WTC11 (cell line): ENCODE measurements at regions not wholly inside any gene's neighbourhood (a gene's known extent, or its start where the extent isn't known, plus 50 kb on each side); places are given as distances from the start of the nearest gene placed in this dataset.

ENCODE experiments used
- ATAC-seq: fragments of 200-7000 bp; cut with Tn5 transposase; 2 replicates; pipeline ENCODE4 v1.10.0; 2021; ENCODE audit warnings: mild to moderate bottlenecking, moderate library complexity
- CTCF ChIA-PET: fragments of 300-600 bp; sonication (Branson Sonifier 250); formaldehyde crosslinking; loops from one replicate; lab custom pipeline; 2021; ENCODE audit warnings: antibody characterized with exemption; lab: Charles Lee
- POLR2A ChIA-PET: fragments of 350-600 bp; sonication (Branson Sonifier 250); formaldehyde crosslinking; loops from one replicate; lab custom pipeline; 2021; ENCODE audit warnings: antibody characterized with exemption; lab: Charles Lee
- DNase-seq: peaks from one replicate; pipeline ENCODE4 v3.0.0; 2021; ENCODE audit warnings: low spot score
- H3K27ac Mint-ChIP-seq: 2 replicates; pipeline ENCODE4 v1.8.0; 2021; ENCODE audit warnings: mixed read lengths
- H3K27me3 Mint-ChIP-seq: 2 replicates; pipeline ENCODE4 v1.8.0; 2021; ENCODE audit warnings: low read depth, mild to moderate bottlenecking, moderate library complexity, mixed read lengths
- H3K36me3 Mint-ChIP-seq: 2 replicates; pipeline ENCODE4 v1.8.0; 2021; ENCODE audit warnings: mixed read lengths
- H3K4me1 Mint-ChIP-seq: 2 replicates; pipeline ENCODE4 v1.8.0; 2022; ENCODE audit warnings: mixed read lengths
- H3K4me3 Mint-ChIP-seq: 2 replicates; pipeline ENCODE4 v1.8.0; 2021; ENCODE audit warnings: mild to moderate bottlenecking, moderate library complexity, mixed read lengths
- H3K9me3 Mint-ChIP-seq: 2 replicates; pipeline ENCODE4 v1.8.0; 2021; ENCODE audit warnings: mixed read lengths
- CBFB ChIP-seq: sonication (generic); formaldehyde crosslinking; IDR thresholded peaks from 2 replicates; pipeline ENCODE4 v1.8.1; 2022; ENCODE audit warnings: mild to moderate bottlenecking, low read depth, missing genetic modification reagents
- ELF4 ChIP-seq: sonication (generic); formaldehyde crosslinking; IDR thresholded peaks from 2 replicates; pipeline ENCODE4 v1.8.1; 2022; ENCODE audit warnings: low read depth, mild to moderate bottlenecking, moderate library complexity, missing genetic modification reagents
- FOXP1 ChIP-seq: sonication (generic); formaldehyde crosslinking; IDR thresholded peaks from 2 replicates; pipeline ENCODE4 v1.8.0; 2022; ENCODE audit warnings: missing genetic modification reagents, mild to moderate bottlenecking, moderate library complexity, borderline replicate concordance
- GABPB1 ChIP-seq: sonication (generic); formaldehyde crosslinking; IDR thresholded peaks from 2 replicates; pipeline ENCODE4 v1.8.1; 2023; ENCODE audit warnings: mild to moderate bottlenecking, missing genetic modification reagents
- KAT7 ChIP-seq: sonication (generic); formaldehyde crosslinking; IDR thresholded peaks from 2 replicates; pipeline ENCODE4 v1.8.1; 2023; ENCODE audit warnings: missing genetic modification reagents, mild to moderate bottlenecking, borderline replicate concordance
- MYBL2 ChIP-seq: sonication (generic); formaldehyde crosslinking; IDR thresholded peaks from 2 replicates; pipeline ENCODE4 v1.8.1; 2023; ENCODE audit warnings: mild to moderate bottlenecking, moderate library complexity, missing genetic modification reagents
- NR1H2 ChIP-seq: sonication (generic); formaldehyde crosslinking; IDR thresholded peaks from 2 replicates; pipeline ENCODE4 v1.9.0; 2021; ENCODE audit warnings: mild to moderate bottlenecking, moderate library complexity, missing genetic modification reagents
- RORB ChIP-seq: fragments of 250-450 bp; sonication (Bioruptor Pico); IDR thresholded peaks from 2 replicates; pipeline ENCODE4 v1.9.0; 2021; ENCODE audit warnings: mild to moderate bottlenecking
- TEAD4 ChIP-seq: sonication (generic); formaldehyde crosslinking; IDR thresholded peaks from 2 replicates; pipeline ENCODE4 v1.8.0; 2022; ENCODE audit warnings: mild to moderate bottlenecking, missing genetic modification reagents
- ZNF121 ChIP-seq: sonication (generic); formaldehyde crosslinking; IDR thresholded peaks from 2 replicates; pipeline ENCODE4 v1.8.0; 2023; ENCODE audit warnings: missing genetic modification reagents
- ZNF138 ChIP-seq: sonication (generic); formaldehyde crosslinking; conservative IDR thresholded peaks from 2 replicates; pipeline ENCODE4 v1.8.1; 2022; ENCODE audit warnings: mild to moderate bottlenecking, moderate library complexity, missing genetic modification reagents
- ZNF232 ChIP-seq: sonication (generic); formaldehyde crosslinking; IDR thresholded peaks from 2 replicates; pipeline ENCODE4 v1.8.0; 2022; ENCODE audit warnings: mild to moderate bottlenecking, missing genetic modification reagents
- ZNF416 ChIP-seq: fragments of 250-450 bp; sonication (Bioruptor Pico); IDR thresholded peaks from 2 replicates; pipeline ENCODE4 v1.9.0; 2021; ENCODE audit warnings: mild to moderate bottlenecking, inconsistent platforms
- ZNF423 ChIP-seq: fragments of 250-450 bp; sonication (Bioruptor Pico); IDR thresholded peaks from 2 replicates; pipeline ENCODE4 v2.1.2; 2022; ENCODE audit warnings: mild to moderate bottlenecking, moderate library complexity
- TF ChIP-seq, protein P1 (sequence below): sonication (generic); formaldehyde crosslinking; IDR thresholded peaks from 2 replicates; pipeline ENCODE4 v1.8.1; 2023; ENCODE audit warnings: mild to moderate bottlenecking, moderate library complexity, missing genetic modification reagents
- TF ChIP-seq, protein P2 (sequence below): fragments of 250-450 bp; sonication (Bioruptor Pico); IDR thresholded peaks from 2 replicates; pipeline ENCODE4 v1.9.0; 2021; ENCODE audit warnings: mild to moderate bottlenecking

DNA sequence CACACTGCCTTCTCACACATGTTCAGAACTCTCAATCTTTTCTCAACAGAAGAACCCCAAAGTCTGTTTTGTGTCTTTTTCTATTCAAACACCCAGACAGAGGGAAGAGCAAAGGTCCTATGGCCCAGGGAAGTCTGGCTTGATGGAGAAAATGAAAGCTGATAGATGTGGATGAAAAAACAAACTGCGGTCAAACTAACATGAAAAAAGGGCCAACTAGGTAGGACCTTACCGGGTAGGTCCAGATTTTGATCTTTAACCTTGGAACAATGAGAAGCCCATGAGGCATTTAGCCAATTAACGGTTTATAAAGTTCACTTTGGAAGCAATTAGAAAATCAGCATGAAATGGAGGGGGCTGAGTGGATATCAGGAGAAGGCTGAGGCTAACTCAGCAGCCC, 507.7 kb upstream of the SLC35B3 start:
- Mint-ChIP-seq H3K4me1 (peaks cover 13% of the 10 kb centered on the region), H3K27me3 (no peaks in the 10 kb centered on the region), H3K4me3 (no peak overlapping the region), H3K36me3 (no peaks in the 10 kb centered on the region), H3K27ac (no peak overlapping the region), H3K9me3 (peaks cover 5% of the 10 kb centered on the region; the same call in 1 of the 2 replicates)
- ATAC-seq (no peak), DNase-seq (no peak)
- ChIA-PET CTCF (no interaction called here), POLR2A (no interaction called here)
- TF ChIP-seq CBFB (CRISPR knock-in tag), result no peak
- TF ChIP-seq, protein P1, sequence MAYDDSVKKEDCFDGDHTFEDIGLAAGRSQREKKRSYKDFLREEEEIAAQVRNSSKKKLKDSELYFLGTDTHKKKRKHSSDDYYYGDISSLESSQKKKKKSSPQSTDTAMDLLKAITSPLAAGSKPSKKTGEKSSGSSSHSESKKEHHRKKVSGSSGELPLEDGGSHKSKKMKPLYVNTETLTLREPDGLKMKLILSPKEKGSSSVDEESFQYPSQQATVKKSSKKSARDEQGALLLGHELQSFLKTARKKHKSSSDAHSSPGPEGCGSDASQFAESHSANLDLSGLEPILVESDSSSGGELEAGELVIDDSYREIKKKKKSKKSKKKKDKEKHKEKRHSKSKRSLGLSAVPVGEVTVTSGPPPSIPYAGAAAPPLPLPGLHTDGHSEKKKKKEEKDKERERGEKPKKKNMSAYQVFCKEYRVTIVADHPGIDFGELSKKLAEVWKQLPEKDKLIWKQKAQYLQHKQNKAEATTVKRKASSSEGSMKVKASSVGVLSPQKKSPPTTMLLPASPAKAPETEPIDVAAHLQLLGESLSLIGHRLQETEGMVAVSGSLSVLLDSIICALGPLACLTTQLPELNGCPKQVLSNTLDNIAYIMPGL, result no peak

DNA sequence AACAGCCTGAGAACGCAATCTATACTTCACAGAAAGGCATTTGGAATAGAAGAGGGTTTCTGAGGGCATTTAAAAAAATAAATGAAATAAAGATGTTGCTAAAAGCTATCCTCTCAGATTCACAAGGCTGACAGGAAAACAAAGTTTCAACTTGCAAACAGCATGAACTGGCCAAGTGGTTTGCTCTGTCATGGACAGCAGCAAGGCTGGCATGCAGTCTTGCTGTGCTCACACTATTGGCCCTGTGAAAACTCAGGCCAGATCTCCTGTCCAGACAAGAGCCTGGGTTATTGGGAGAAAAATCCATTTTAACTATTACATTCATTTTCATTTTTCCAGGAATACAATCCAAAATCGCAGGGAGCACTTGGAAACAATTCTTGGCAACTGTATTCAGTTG, 506.2 kb upstream of the SLC35B3 start:
- ChIA-PET POLR2A (no interaction called here), CTCF (no interaction called here)
- DNase-seq (no peak), ATAC-seq (no peak)
- Mint-ChIP-seq H3K9me3 (peaks cover 9% of the 10 kb centered on the region), H3K27me3 (no peaks in the 10 kb centered on the region), H3K27ac (no peak overlapping the region), H3K4me1 (peaks cover 8% of the 10 kb centered on the region), H3K4me3 (no peak overlapping the region), H3K36me3 (no peaks in the 10 kb centered on the region)
- TF ChIP-seq ZNF232 (CRISPR knock-in tag) (no peak), NR1H2 (CRISPR knock-in tag) (no peak), RORB (no peak), TEAD4 (no peak)

DNA sequence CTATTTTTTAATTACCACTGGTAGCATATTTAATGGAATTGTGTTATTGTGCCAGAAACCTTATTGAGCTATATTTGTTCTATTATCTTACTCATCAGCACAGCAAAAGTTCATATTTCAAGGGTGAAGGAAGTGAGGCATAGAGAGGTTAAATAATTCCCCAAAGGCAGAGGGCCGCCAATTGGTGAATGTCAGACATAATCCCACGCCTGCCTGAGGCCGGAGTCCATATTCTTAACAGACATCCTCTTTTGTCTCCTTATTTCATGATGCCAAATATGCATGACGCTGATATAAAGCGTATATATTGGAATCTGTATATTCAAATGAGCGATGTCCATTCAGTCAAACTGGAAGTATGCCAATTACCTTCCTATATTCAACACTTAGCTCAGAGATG, 505.0 kb upstream of the SLC35B3 start:
- DNase-seq (no peak), ATAC-seq (no peak)
- Mint-ChIP-seq H3K27me3 (no peaks in the 10 kb centered on the region), H3K4me3 (no peak overlapping the region), H3K36me3 (no peaks in the 10 kb centered on the region), H3K27ac (no peak overlapping the region), H3K9me3 (peaks cover 3% of the 10 kb centered on the region), H3K4me1 (peaks cover 8% of the 10 kb centered on the region)
- ChIA-PET POLR2A (no interaction called here), CTCF (no interaction called here)
- no peak for TF ChIP-seq TEAD4
- TF ChIP-seq FOXP1 (CRISPR knock-in tag), result no peak
- TF ChIP-seq, protein P1, result no peak
- TF ChIP-seq, protein P2, sequence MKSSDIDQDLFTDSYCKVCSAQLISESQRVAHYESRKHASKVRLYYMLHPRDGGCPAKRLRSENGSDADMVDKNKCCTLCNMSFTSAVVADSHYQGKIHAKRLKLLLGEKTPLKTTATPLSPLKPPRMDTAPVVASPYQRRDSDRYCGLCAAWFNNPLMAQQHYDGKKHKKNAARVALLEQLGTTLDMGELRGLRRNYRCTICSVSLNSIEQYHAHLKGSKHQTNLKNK (CRISPR knock-in tag), result no peak
- TF ChIP-seq ZNF423 (CRISPR knock-in tag), result no peak
- no peak for TF ChIP-seq KAT7

DNA sequence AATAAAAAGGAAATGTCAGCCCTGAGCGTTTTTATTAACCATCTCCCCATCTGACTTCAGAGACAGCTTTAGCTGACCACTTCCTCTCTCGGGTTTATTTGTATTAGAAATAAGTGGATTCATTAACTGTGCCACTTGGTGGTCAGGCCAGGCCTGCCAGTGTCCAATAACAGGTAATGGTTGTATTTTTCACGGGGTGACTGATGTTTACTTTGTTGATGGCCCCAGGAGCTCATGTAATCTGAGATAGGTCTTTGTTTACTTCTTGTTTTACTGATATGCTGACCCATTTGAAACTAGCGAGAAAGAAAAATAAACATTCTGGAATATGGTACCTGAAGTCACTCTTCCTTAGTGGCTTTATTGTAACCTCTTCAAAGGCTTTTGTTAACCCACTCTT, 504.3 kb upstream of the SLC35B3 start:
- H3K4me3 Mint-ChIP-seq, result no peak overlapping the region
- DNase-seq (no peak), ATAC-seq (no peak)
- H3K27ac Mint-ChIP-seq, result no peak overlapping the region
- H3K4me1 Mint-ChIP-seq, result peaks cover 8% of the 10 kb centered on the region
- POLR2A ChIA-PET, result interaction anchor here (0.6 to 0.7 kb wide), 2 partner anchors 8 to 176 kb away, joined by 3 to 4 read pairs; no protein-coding TSS in a partner anchor
- peaks cover 3% of the 10 kb centered on the region for H3K9me3 Mint-ChIP-seq
- CTCF ChIA-PET, result no interaction called here
- no peaks in the 10 kb centered on the region for H3K36me3 Mint-ChIP-seq
- no peak for TF ChIP-seq ELF4 (CRISPR knock-in tag)
- TF ChIP-seq ZNF416 (CRISPR knock-in tag), result no peak
- no peak for TF ChIP-seq GABPB1 (CRISPR knock-in tag)
- H3K27me3 Mint-ChIP-seq, result no peaks in the 10 kb centered on the region

DNA sequence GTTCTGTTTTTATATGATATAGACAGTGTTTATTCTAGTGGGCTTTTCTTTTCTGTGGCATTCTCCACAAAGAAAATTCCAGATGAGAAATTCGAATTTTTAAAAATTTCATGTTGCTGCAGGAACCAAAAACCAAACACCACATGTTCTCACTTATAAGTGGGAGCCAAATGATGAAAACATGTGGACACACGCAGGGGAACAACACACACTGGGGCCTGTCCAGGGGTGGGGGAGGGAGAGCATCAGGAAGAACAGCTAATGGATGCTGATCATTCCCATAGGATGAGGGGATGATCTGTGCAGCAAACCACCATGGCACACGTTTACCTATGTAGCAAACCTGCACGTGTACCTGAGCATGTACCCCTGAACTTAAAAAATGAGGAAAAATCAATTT, 499.0 kb upstream of the SLC35B3 start:
- POLR2A ChIA-PET, result no interaction called here
- Mint-ChIP-seq H3K4me1 (peaks cover under 1% of the 10 kb centered on the region; the same call in 1 of the 2 replicates), H3K36me3 (no peaks in the 10 kb centered on the region)

More for the DNA sequence above, 499.0 kb upstream of the SLC35B3 start:
- no peak overlapping the region for H3K27ac Mint-ChIP-seq
- no peaks in the 10 kb centered on the region for H3K27me3 Mint-ChIP-seq
- no peak for TF ChIP-seq ZNF121 (CRISPR knock-in tag)
- no peak for TF ChIP-seq ZNF138 (CRISPR knock-in tag)
- no peak for TF ChIP-seq MYBL2
- TF ChIP-seq, protein P2 (CRISPR knock-in tag), result no peak
- peaks cover 3% of the 10 kb centered on the region for H3K9me3 Mint-ChIP-seq
- no peak overlapping the region for H3K4me3 Mint-ChIP-seq
- CTCF ChIA-PET, result interaction anchor here (1.3 kb wide), 1 partner anchor 49 kb away, joined by 3 read pairs; no protein-coding TSS in a partner anchor
- no peak for ATAC-seq
- DNase-seq, result no peak
